Fibroblast of peridontal ligament (primary cell): ENCODE measurements at regions not wholly inside any gene's neighbourhood (a gene's known extent, or its start where the extent isn't known, plus 50 kb on each side); places are given as distances from the start of the nearest gene placed in this dataset.

Experiments used
- DNase-seq: peaks from one replicate; pipeline ENCODE4 v3.0.0-alpha.2; 2010; ENCODE audit errors: extremely low read depth

GRCh38 chr9:86893811-86894490 is 53.4 kb downstream of the GAS1 start:
- DNase-seq: no peak

GRCh38 chr9:86892576-86892975 is 54.7 kb downstream of the GAS1 start:
- no peak for DNase-seq

- no peak for DNase-seq
These were observed 55.3 kb downstream of the GAS1 start for GRCh38 chr9:86891886-86892437.

GRCh38 chr9:86891091-86891490 is 56.2 kb downstream of the GAS1 start:
- peak; percentile 64 for DNase-seq

GRCh38 chr9:86885232-86885631 is 62.1 kb downstream of the GAS1 start:
- DNase-seq: no peak

GRCh38 chr9:86876621-86877196 is 70.6 kb downstream of the GAS1 start:
- no peak for DNase-seq

GRCh38 chr9:86868616-86869015 is 78.7 kb downstream of the GAS1 start:
- DNase-seq: no peak

- no peak for DNase-seq
These were observed 79.4 kb downstream of the GAS1 start for GRCh38 chr9:86867804-86868313.

- no peak for DNase-seq
These were observed 81.4 kb downstream of the GAS1 start for GRCh38 chr9:86865952-86866351.

- no peak for DNase-seq
These were observed 87.3 kb downstream of the GAS1 start for GRCh38 chr9:86860006-86860405.

GRCh38 chr9:86859056-86859455 is 88.2 kb downstream of the GAS1 start:
- DNase-seq: no peak

GRCh38 chr9:86858009-86858408 is 89.3 kb downstream of the GAS1 start:
- no peak for DNase-seq

- no peak for DNase-seq
These were observed 91.0 kb downstream of the GAS1 start for GRCh38 chr9:86856259-86856658.

GRCh38 chr9:86854898-86855523 is 92.3 kb downstream of the GAS1 start:
- DNase-seq: peak; percentile 97

- DNase-seq: peak; percentile 57
These were observed 100.7 kb downstream of the GAS1 start for GRCh38 chr9:86846656-86847055.

GRCh38 chr9:86843206-86843605 is 104.1 kb downstream of the GAS1 start:
- DNase-seq: no peak

GRCh38 chr9:86842573-86842972 is 104.7 kb downstream of the GAS1 start:
- DNase-seq: no peak

GRCh38 chr9:86839522-86839921 is 107.8 kb downstream of the GAS1 start:
- no peak for DNase-seq

GRCh38 chr9:86838519-86839497 is 108.5 kb downstream of the GAS1 start:
- peak; percentile 22 for DNase-seq

- DNase-seq: no peak
These were observed 110.0 kb downstream of the GAS1 start for GRCh38 chr9:86837345-86837744.

GRCh38 chr9:86836797-86837196 is 110.5 kb downstream of the GAS1 start:
- no peak for DNase-seq

GRCh38 chr9:86836266-86836665 is 111.0 kb downstream of the GAS1 start:
- DNase-seq: no peak
